ENCODE measurements at regions not wholly inside any gene's neighbourhood (a gene's known extent, or its start where the extent isn't known, plus 50 kb on each side); places are given as distances from the start of the nearest gene placed in this dataset.

GRCh38 chr15:69978603-69979002 lies 119.1 kb downstream of the TLE3 start:
- no peak overlapping the region for H3K27ac ChIP-seq
- no peak for TF ChIP-seq CTCF (IDR thresholded peaks at IDR 0.05; ENCODE audit: low read depth, low read length)
- H3K9me3 ChIP-seq (ENCODE audit: severe bottlenecking) = no peaks in the 10 kb centered on the region
- no peak for DNase-seq
- H3K36me3 ChIP-seq = no peaks in the 10 kb centered on the region
- no peak overlapping the region for H3K4me3 ChIP-seq (ENCODE audit: low read depth, low read length)
- H3K27me3 ChIP-seq (ENCODE audit: insufficient read depth, low read depth, severe bottlenecking) = no peaks in the 10 kb centered on the region

DNA sequence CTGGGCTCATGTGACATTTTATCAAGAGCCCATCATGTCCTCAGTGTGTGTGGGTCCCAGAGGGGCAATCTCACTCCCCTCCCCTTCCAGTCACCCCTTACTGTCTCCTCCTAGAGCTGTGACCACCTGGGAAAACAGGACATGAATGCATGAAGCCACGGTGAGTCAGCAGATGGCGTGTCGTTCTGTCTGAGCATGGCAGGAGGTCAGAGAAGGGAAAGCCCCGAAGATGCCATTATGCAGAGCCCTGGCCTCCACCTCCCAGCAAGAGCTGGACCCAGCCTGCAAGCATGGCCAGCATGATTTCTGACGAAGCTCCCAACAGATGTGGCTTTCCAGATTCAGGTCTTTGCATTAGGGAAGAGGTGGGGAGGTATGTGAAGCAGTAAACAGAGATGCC lies 118.5 kb downstream of the TLE3 start:
- Histone ChIP-seq H3K9me3 (ENCODE audit: severe bottlenecking) (no peaks in the 10 kb centered on the region), H3K27ac (no peak overlapping the region), H3K4me3 (ENCODE audit: low read depth, low read length) (no peak overlapping the region), H3K27me3 (ENCODE audit: insufficient read depth, low read depth, severe bottlenecking) (no peaks in the 10 kb centered on the region), H3K36me3 (no peaks in the 10 kb centered on the region)
- DNase-seq = peak; percentile 70
- TF ChIP-seq CTCF (IDR thresholded peaks at IDR 0.05; ENCODE audit: low read depth, low read length) = peak; percentile 60

DNA sequence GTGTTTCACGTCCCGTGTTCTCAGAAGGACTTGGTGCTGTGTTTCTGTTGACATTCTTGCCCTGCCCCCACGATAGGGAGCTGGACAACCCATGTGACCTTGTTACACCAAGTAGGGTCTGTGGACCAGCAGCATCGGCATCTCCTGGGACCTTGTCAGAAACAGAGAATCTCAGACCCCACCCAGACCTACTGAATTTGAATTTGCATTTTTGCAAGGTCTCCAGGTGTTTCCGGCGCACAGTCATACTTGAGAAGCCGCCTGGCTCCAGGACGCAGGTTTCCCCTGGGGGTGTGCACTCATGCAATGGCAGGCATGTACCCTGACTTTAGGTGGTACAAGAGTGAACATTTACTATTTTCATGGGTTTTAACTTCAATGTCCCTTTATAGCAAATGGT lies 117.9 kb downstream of the TLE3 start:
- no peak for DNase-seq
- H3K27me3 ChIP-seq (ENCODE audit: insufficient read depth, low read depth, severe bottlenecking) = no peaks in the 10 kb centered on the region
- H3K4me3 ChIP-seq (ENCODE audit: low read depth, low read length) = no peak overlapping the region
- no peaks in the 10 kb centered on the region for H3K36me3 ChIP-seq
- H3K27ac ChIP-seq = no peak overlapping the region
- H3K9me3 ChIP-seq (ENCODE audit: severe bottlenecking) = no peaks in the 10 kb centered on the region
- TF ChIP-seq CTCF (IDR thresholded peaks at IDR 0.05; ENCODE audit: low read depth, low read length) = no peak

GRCh38 chr15:69980341-69981059 lies 117.2 kb downstream of the TLE3 start:
- Histone ChIP-seq H3K36me3 (no peaks in the 10 kb centered on the region), H3K9me3 (ENCODE audit: severe bottlenecking) (no peaks in the 10 kb centered on the region), H3K27me3 (ENCODE audit: insufficient read depth, low read depth, severe bottlenecking) (no peaks in the 10 kb centered on the region), H3K27ac (no peak overlapping the region), H3K4me3 (ENCODE audit: low read depth, low read length) (no peak overlapping the region)
- no peak for DNase-seq
- TF ChIP-seq CTCF (IDR thresholded peaks at IDR 0.05; ENCODE audit: low read depth, low read length) = no peak

GRCh38 chr15:69982037-69982436 lies 115.7 kb downstream of the TLE3 start:
- H3K27me3 ChIP-seq (ENCODE audit: insufficient read depth, low read depth, severe bottlenecking) = no peaks in the 10 kb centered on the region
- no peak overlapping the region for H3K4me3 ChIP-seq (ENCODE audit: low read depth, low read length)
- TF ChIP-seq CTCF (IDR thresholded peaks at IDR 0.05; ENCODE audit: low read depth, low read length) = no peak
- H3K9me3 ChIP-seq (ENCODE audit: severe bottlenecking) = no peaks in the 10 kb centered on the region
- DNase-seq = no peak
- no peak overlapping the region for H3K27ac ChIP-seq
- no peaks in the 10 kb centered on the region for H3K36me3 ChIP-seq

DNA sequence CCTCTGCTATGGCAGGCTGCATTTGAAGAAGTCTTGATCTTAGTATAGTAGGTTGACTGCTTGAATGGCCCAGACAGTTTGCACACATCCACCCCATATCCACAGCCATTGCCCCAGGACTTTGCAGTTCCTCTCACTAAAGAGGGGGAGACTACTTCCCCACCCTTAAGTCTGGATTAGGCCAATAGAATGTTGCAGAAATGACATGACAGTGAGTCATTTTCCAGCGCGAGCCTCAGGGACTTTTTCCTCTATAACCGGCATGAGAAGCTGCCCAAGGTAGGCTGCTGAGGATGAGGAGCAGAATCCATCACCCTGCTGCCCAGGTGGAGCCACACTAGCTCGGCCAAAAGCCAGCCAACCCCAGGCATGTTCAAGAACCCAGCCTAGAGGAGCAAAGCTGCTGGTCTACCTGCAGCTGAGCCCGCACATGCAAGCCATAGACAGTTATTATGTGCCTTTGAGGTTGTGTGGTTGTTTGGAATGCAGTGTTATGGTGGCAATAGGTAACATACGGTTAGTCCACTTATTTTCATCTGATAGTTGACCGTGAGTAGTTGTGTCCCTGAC lies 113.9 kb downstream of the TLE3 start:
- H3K36me3 ChIP-seq = no peaks in the 10 kb centered on the region
- no peak for TF ChIP-seq CTCF (IDR thresholded peaks at IDR 0.05; ENCODE audit: low read depth, low read length)
- no peak overlapping the region for H3K4me3 ChIP-seq (ENCODE audit: low read depth, low read length)
- H3K27ac ChIP-seq = no peak overlapping the region
- no peaks in the 10 kb centered on the region for H3K9me3 ChIP-seq (ENCODE audit: severe bottlenecking)
- H3K27me3 ChIP-seq (ENCODE audit: insufficient read depth, low read depth, severe bottlenecking) = no peaks in the 10 kb centered on the region
- no peak for DNase-seq

Data from WERI-Rb-1 (cell line).